ENCODE measurements at regions not wholly inside any gene's neighbourhood (a gene's known extent, or its start where the extent isn't known, plus 50 kb on each side); places are given as distances from the start of the nearest gene placed in this dataset.
"Not testable (repeated sequence)": the region's sequence is repeated elsewhere in the genome, so short reads cannot be mapped to it uniquely, and the experiment has no call there.

DNA sequence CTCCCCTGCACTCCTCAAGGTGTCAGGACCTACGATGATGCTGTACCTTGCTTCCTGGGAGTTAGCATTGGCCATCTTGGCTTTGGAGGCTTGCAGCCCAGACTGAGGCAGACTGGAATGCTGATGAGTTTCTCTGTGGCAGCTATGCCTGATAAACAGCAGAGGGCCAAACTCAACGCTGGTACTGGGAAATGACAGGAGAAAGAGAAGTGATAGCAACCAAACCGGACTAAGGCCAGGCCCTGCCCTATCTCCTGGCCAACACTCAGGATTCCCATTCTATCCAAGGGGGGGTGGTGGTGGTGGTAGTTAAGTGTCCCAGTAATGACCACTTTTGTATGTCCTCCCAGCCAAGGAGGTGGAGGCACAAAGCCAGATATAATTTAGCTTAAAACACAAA lies 90.0 kb upstream of the DTNBP1 start:
- ChIA-PET POLR2A (no interaction called here), CTCF (no interaction called here)
- TF ChIP-seq CTCF (IDR thresholded peaks at IDR 0.05; ENCODE audit: insufficient read depth, low read length, missing control alignments): no peak
- DNase-seq (ENCODE audit: low read depth, low spot score): no peak
- no peak overlapping the region for H3K4me3 ChIP-seq (ENCODE audit: low read depth, low read length)

DNA sequence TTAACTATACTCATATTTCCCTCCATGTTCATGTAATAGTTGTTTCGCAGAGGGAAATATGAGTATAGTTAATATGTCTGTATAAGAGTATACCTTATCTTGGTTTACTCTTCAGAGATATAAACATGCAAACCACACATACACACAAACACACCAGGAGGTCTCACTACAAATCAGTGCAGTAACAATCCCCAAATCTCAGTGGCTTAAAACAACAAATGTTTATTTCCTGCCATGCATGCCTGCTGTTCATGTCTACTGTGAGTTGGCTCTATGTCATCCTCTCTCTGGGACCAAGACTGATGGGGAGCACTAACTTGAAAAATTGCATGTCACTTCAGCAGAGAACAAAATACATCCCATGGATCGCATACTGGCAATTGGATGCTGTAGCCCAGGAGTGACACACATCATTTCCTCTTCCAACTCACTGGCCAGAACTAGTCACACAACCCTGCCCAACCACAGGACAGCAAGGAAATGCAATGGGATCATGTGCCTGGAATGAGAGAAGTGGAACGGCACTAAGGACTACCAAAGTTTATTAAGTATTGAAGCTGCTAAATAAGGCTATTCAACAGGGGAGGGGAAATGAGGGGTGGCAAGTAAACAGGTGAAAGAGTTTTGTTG lies 89.0 kb upstream of the DTNBP1 start:
- no peak overlapping the region for H3K4me3 ChIP-seq (ENCODE audit: low read depth, low read length)
- POLR2A ChIA-PET: no interaction called here
- CTCF ChIA-PET: no interaction called here
- no peak for TF ChIP-seq CTCF (IDR thresholded peaks at IDR 0.05; ENCODE audit: insufficient read depth, low read length, missing control alignments)
- DNase-seq (ENCODE audit: low read depth, low spot score): no peak

DNA sequence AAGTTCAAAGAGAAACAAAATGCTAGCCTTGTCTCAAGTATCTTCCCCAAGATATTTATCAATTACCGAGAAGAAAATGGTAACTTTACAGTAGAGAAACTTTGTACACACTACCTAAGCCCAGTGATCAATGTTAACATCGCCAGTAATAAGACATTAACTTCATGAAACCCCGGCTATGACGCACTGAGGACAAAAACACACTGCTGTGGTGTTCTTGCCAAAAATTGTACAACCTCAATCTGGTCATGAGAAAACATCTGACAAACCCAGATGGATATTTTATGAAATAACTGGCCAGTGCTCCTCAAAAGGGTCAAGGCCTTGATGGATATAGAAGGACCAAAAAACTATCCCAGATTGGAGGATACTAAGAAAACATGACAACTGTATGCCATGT lies 85.5 kb upstream of the DTNBP1 start:
- CTCF ChIA-PET: no interaction called here

DNA sequence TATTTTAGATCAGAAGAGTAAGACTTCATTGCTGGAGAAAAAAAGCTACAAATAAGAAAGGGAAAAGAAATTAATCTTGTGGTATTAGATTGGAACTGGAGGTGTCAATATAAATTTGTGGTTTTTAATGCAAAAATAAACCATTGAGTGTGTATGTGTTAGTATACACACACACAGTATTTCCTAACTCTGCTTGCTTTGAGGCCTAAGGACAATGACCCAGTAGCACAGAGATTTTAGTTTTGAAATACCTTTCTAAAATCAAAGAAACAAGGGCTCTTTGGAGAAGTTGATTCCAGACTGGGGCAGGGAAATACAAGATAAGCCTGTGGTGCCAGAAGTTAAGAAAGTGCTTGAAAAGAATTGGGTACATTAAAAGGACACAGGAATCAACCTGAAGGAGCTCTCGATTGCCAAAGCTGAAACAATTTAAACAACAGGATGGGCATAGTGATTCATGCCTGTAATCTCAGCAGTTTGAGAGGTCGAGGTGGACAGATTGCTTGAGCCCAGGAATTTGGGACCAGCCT lies 84.6 kb upstream of the DTNBP1 start:
- CTCF ChIA-PET: no interaction called here
- POLR2A ChIA-PET: no interaction called here
- no peak for TF ChIP-seq CTCF (IDR thresholded peaks at IDR 0.05; ENCODE audit: insufficient read depth, low read length, missing control alignments)
- no peak overlapping the region for H3K4me3 ChIP-seq (ENCODE audit: low read depth, low read length)
- no peak for DNase-seq (ENCODE audit: low read depth, low spot score)

More for the DNA sequence above, 85.5 kb upstream of the DTNBP1 start:
- TF ChIP-seq CTCF (IDR thresholded peaks at IDR 0.05; ENCODE audit: insufficient read depth, low read length, missing control alignments): no peak
- H3K4me3 ChIP-seq (ENCODE audit: low read depth, low read length): no peak overlapping the region
- POLR2A ChIA-PET: no interaction called here
- no peak for DNase-seq (ENCODE audit: low read depth, low spot score)

DNA sequence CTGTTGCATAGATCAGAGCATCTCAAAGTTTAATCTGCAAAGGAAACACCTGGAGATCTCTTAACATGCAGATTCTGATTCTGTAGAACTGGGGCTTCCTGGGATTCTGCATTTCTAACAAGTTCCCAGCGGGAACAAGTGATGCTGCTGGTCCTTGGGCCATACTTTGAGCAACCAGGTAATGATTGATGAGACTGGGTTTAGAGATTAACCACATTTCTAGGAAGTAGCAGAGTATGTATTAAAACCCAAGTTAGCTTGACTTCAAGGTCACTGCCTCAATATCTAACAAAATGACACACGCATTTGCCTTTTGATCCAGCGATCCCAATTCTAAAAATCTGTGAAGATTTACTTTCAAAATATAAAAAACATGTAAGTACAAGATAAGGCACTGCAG lies 83.0 kb upstream of the DTNBP1 start:
- no peak for DNase-seq (ENCODE audit: low read depth, low spot score)
- CTCF ChIA-PET: no interaction called here
- POLR2A ChIA-PET: no interaction called here
- no peak for TF ChIP-seq CTCF (IDR thresholded peaks at IDR 0.05; ENCODE audit: insufficient read depth, low read length, missing control alignments)
- no peak overlapping the region for H3K4me3 ChIP-seq (ENCODE audit: low read depth, low read length)

GRCh38 chr6:15744818-15745402 lies 82.1 kb upstream of the DTNBP1 start:
- ChIA-PET POLR2A (no interaction called here), CTCF (no interaction called here)
- no peak for TF ChIP-seq CTCF (IDR thresholded peaks at IDR 0.05; ENCODE audit: insufficient read depth, low read length, missing control alignments)
- H3K4me3 ChIP-seq (ENCODE audit: low read depth, low read length): no peak overlapping the region
- DNase-seq (ENCODE audit: low read depth, low spot score): no peak

GRCh38 chr6:15742013-15742412 lies 79.2 kb upstream of the DTNBP1 start:
- DNase-seq (ENCODE audit: low read depth, low spot score); CTCF ChIA-PET; H3K4me3 ChIP-seq (ENCODE audit: low read depth, low read length); POLR2A ChIA-PET: not testable (repeated sequence)

Data from AG04449 (cell line).